NCI-H187 (cell line): ENCODE measurements at regions not wholly inside any gene's neighbourhood (a gene's known extent, or its start where the extent isn't known, plus 50 kb on each side); places are given as distances from the start of the nearest gene placed in this dataset.

ENCODE experiments used
- DNase-seq, 2 experiments: peaks; one replicate each; lab custom pipeline; 2025; lab: John Stamatoyannopoulos, UW

GRCh38 chr14:76926521-76927251 lies 100.5 kb downstream of the LRRC74A start:
- peak in 1 of 2 experiments; percentile 22 for DNase-seq

- DNase-seq, result no peak
Measured at GRCh38 chr14:76925097-76925441, 98.9 kb downstream of the LRRC74A start.

DNA sequence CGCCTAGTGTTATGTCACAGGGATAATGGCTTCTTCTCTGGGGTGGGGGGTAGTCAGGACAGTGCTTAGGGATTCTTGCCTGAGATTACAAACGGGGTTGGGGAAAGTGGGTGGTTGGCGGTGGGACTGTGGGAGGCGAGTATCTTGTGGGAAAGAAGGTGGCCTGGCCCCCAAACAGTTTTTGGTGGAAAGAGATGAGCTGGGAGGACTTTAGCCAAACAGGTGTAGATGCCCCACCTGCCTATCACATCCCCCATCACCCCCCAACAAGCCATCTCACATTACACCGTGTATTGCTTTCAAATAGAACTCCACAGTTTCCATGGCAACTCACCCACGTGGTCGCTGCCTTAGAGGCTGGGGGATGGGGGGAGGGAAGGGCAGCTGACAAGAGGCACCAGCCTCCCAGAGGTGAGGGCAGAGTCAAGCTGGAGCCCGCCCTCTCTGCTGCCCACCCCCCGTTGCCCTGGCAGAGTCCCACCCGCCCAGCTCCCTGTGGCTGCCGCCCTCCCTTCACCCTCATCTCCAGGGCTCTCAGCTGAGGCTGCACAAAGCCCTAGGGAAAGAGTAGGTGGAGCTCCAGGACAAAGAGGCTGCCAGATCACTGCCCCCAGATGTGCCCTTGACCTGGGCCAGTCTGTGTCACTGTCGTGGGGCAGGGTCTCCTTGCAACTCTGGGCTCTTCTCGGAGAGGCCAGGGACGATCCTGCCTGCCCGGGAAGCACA lies 98.3 kb downstream of the LRRC74A start:
- DNase-seq, result peak; percentile 84 to 88

DNA sequence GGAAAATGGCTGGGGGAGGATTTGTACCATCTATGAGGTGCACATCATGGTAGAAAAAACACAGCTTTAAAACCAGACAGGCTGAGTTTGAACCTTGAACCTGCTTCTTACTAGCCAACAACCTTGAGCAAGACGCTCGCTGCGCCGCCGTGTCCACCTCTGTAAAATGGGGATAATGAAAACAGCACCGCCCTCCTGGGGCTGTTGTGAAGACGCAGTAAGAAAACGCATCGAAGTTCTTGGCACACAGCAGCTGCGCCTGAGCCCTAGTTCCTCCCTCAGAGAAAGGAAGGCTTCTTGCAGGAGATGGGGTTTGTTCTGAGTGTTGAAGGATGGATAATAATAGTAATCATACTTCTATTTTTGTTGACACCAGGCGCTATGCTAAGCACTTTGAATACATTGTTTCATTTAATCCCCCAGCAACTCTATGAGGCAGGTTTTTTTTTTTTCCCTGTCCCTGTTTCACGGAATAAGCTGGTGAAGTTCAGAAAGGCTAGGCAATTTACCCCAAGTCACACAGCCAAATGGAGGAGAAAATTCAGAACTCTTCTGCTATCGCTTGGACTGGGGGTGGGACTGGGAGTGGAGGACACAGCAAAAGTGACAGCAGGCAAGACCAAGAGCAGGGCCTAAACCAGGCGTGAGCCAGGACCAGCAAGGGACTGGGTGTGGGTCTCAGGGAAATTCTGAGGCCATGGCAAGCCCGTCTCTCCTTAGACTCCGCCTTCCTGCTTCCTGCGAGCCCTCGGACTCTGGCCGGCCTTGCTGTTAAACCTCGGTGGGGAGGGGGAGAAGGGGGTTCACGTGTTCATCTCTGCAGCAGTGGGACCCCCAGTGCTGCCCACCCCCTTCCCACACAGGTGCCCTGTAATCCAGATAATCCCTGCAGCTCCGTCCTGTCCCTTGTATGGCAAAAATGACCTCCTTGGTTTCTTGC lies 97.5 kb downstream of the LRRC74A start:
- no peak for DNase-seq

GRCh38 chr14:76922584-76922983 lies 96.4 kb downstream of the LRRC74A start:
- no peak for DNase-seq

- no peak for DNase-seq
Measured at GRCh38 chr14:76922092-76922491, 95.9 kb downstream of the LRRC74A start.

- DNase-seq, result no peak
Measured at GRCh38 chr14:76921088-76921399, 94.8 kb downstream of the LRRC74A start.

DNA sequence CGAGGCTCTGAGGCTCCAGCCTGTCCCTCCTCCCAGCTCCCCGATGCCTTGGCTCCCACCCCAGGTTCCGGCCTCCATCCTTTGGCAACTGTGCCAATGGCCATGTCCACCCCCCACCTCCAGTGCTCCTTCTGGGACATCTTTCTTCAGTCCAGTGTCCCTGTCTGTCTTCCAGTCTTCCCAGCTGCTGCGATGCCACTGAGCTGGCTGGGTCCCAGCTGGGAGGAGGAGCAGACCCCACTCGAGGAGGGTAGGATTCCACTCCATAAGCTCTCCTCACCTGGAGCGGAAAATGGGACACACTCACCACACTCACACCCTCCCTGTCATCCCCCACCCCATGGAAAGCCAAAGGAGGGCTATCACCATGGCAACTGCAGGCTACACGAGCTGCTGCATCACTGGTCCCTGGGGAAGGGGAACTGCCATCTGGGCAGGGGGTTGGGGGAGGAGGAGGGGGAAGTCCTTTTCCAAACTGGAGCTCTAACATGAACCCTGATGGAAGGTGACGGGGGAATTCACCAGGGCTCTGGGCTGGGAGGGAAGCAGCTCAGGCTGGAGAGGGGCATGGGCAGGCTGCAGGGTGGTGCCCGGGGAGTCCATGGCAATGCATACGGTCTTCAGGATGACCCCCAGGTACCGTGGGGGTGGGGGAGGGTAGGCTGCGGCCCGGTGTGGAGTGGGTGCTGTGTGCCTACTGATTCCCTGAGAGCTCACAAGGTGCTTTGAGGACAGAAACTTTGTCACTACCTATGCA lies 94.3 kb downstream of the LRRC74A start:
- peak; percentile 88 to 97 for DNase-seq

- DNase-seq, result peak; percentile 84 to 88
Measured at GRCh38 chr14:76919431-76920330, 93.5 kb downstream of the LRRC74A start.
